ENCODE measurements at regions not wholly inside any gene's neighbourhood (a gene's known extent, or its start where the extent isn't known, plus 50 kb on each side); places are given as distances from the start of the nearest gene placed in this dataset.

GRCh38 chr3:72191209-72191960, 406.4 kb upstream of the PROK2 start:
- TF ChIP-seq CTCF (conservative IDR thresholded peaks at IDR 0.05; ENCODE audit: low read depth, low read length): no peak
- no peak for TF ChIP-seq EZH2 (IDR thresholded peaks at IDR 0.05; ENCODE audit: borderline replicate concordance, low read depth, low read length, poor library complexity, severe bottlenecking)
